GM23338 (cell line): ENCODE measurements at regions not wholly inside any gene's neighbourhood (a gene's known extent, or its start where the extent isn't known, plus 50 kb on each side); places are given as distances from the start of the nearest gene placed in this dataset.
"Not testable (repeated sequence)": the region's sequence is repeated elsewhere in the genome, so short reads cannot be mapped to it uniquely, and the experiment has no call there.

ENCODE experiments used
- ATAC-seq: fragments of 200-7000 bp; cut with Tn5 transposase; 3 replicates; pipeline ENCODE4 v1.9.1; 2020
- DNase-seq: peaks from one replicate; pipeline ENCODE4 v3.0.0-alpha.2; 2015; ENCODE audit warnings: low spot score
- H2AFZ ChIP-seq: fragments of 200-600 bp; sonication (generic); 2 replicates; pipeline ENCODE4 v1.8.0; 2016; ENCODE audit warnings: antibody characterized with exemption, mild to moderate bottlenecking, moderate library complexity
- H3F3A ChIP-seq: fragments of 200-600 bp; sonication (generic); replicated peaks from 2 replicates; pipeline ENCODE4 v1.8.0; 2017; ENCODE audit warnings: antibody characterized with exemption, mixed run types, low read depth
- H3K27ac ChIP-seq: fragments of 200-600 bp; sonication (generic); 2 replicates; pipeline ENCODE4 v1.6.1; 2016; ENCODE audit warnings: low read depth
- H3K27me3 ChIP-seq: fragments of 200-600 bp; sonication (generic); 2 replicates; pipeline ENCODE4 v1.8.0; 2016; ENCODE audit warnings: mild to moderate bottlenecking, mixed run types, moderate library complexity; ENCODE audit not compliant: insufficient read depth
- H3K36me3 ChIP-seq: fragments of 200-600 bp; sonication (generic); 2 replicates; pipeline ENCODE4 v1.8.0; 2016; ENCODE audit warnings: mild to moderate bottlenecking; ENCODE audit not compliant: insufficient read depth
- H3K4me1 ChIP-seq: fragments of 200-600 bp; sonication (generic); 2 replicates; pipeline ENCODE4 v1.8.0; 2016; ENCODE audit warnings: mild to moderate bottlenecking, moderate library complexity; ENCODE audit not compliant: insufficient read depth
- H3K4me2 ChIP-seq: fragments of 200-600 bp; sonication (generic); 2 replicates; pipeline ENCODE4 v1.7.1; 2017; ENCODE audit warnings: mixed run types
- H3K4me3 ChIP-seq: fragments of 200-600 bp; sonication (generic); 2 replicates; pipeline ENCODE4 v1.6.1; 2016; ENCODE audit warnings: mixed run types
- H3K79me2 ChIP-seq: fragments of 200-600 bp; sonication (generic); replicated peaks from 2 replicates; pipeline ENCODE4 v1.8.0; 2017; ENCODE audit warnings: mild to moderate bottlenecking; ENCODE audit not compliant: insufficient read depth
- H3K9me2 ChIP-seq: fragments of 200-600 bp; sonication (generic); 2 replicates; pipeline ENCODE4 v1.8.0; 2017; ENCODE audit not compliant: insufficient read depth
- H4K20me1 ChIP-seq: fragments of 200-600 bp; sonication (generic); replicated peaks from 2 replicates; pipeline ENCODE4 v1.8.0; 2017; ENCODE audit warnings: mild to moderate bottlenecking; ENCODE audit not compliant: insufficient read depth
- H3K27ac Mint-ChIP-seq: 2 replicates; pipeline ENCODE4 v1.8.0; 2020; ENCODE audit warnings: inconsistent platforms, mild to moderate bottlenecking, moderate library complexity, mixed read lengths
- H3K27me3 Mint-ChIP-seq: 3 replicates; pipeline ENCODE4 v1.8.0; 2022; ENCODE audit warnings: low read depth, mild to moderate bottlenecking, moderate library complexity, mixed read lengths, inconsistent platforms; ENCODE audit not compliant: insufficient read depth, poor library complexity
- H3K36me3 Mint-ChIP-seq: 3 replicates; pipeline ENCODE4 v1.8.0; 2021; ENCODE audit warnings: low read depth, mild to moderate bottlenecking, inconsistent platforms, moderate library complexity, mixed read lengths
- H3K4me1 Mint-ChIP-seq: 3 replicates; pipeline ENCODE4 v1.8.0; 2020; ENCODE audit warnings: mild to moderate bottlenecking, inconsistent platforms, mixed read lengths
- H3K4me3 Mint-ChIP-seq: 3 replicates; pipeline ENCODE4 v1.8.0; 2021; ENCODE audit warnings: moderate library complexity, mild to moderate bottlenecking, inconsistent platforms, mixed read lengths
- H3K9me3 Mint-ChIP-seq: 3 replicates; pipeline ENCODE4 v1.8.0; 2020; ENCODE audit warnings: moderate library complexity, mild to moderate bottlenecking, inconsistent platforms, mixed read lengths
- CREB1 ChIP-seq: fragments of 250-450 bp; sonication (Bioruptor Pico); IDR thresholded peaks from 2 replicates; pipeline ENCODE4 v1.5.0; 2020; ENCODE audit warnings: low read depth, mild to moderate bottlenecking, moderate library complexity
- CTCF ChIP-seq, 2 experiments: fragments of 200-600 bp in 1 of 2; sonication (generic) in 1 of 2; conservative IDR thresholded peaks; 2 replicates each; pipeline versions ENCODE4 v1.5.1 to v1.6.1; 2016 to 2017; ENCODE audit warnings: antibody characterized with exemption in 2 of 2, low read depth in 2 of 2, mild to moderate bottlenecking in 2 of 2, moderate library complexity in 1 of 2
- ETS1 ChIP-seq: IDR thresholded peaks from 2 replicates; pipeline ENCODE4 v1.6.1; 2016; ENCODE audit warnings: antibody characterized with exemption
- EZH2 ChIP-seq: fragments of 200-600 bp; sonication (generic); IDR thresholded peaks from one replicate; pipeline ENCODE4 v1.8.0; 2017; ENCODE audit warnings: antibody characterized with exemption, mild to moderate bottlenecking, low read depth; ENCODE audit not compliant: unreplicated experiment
- NANOG ChIP-seq: IDR thresholded peaks from 2 replicates; pipeline ENCODE4 v1.6.1; 2016; ENCODE audit warnings: antibody characterized with exemption, borderline replicate concordance
- REST ChIP-seq: IDR thresholded peaks from one replicate; pipeline ENCODE4 v1.6.1; 2018; ENCODE audit warnings: antibody characterized with exemption; ENCODE audit not compliant: unreplicated experiment

DNA sequence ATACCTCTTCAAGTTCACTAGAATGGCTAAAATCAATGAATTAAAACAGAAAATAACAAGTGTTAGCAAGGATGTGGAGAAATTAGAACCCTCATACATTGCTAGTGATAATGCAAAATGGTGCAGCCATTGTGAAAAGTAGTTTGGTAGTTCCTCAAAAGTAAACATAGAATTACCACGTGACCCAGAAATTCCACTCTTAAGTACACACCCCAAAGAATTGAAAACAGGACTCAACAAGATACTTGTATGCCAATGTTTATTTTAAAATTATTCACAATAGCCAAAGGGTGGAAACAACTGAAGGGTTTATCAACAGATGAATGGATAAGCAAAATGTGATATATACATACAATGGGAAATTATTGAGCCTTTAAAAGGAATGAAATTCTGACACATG is 70.3 kb downstream of the BARX1 start:
- peaks cover 2% of the 10 kb centered on the region; the same call in 1 of the 3 replicates for H3K36me3 Mint-ChIP-seq
- no peaks in the 10 kb centered on the region for H3K27me3 ChIP-seq
- peaks cover 3% of the 10 kb centered on the region for H3K27me3 Mint-ChIP-seq
- ATAC-seq, result no peak
- H3K4me1 Mint-ChIP-seq, result peaks cover 3% of the 10 kb centered on the region; the same call in 1 of the 3 replicates
- H3K4me1 ChIP-seq, result no peaks in the 10 kb centered on the region
- H3K9me3 Mint-ChIP-seq, result peaks cover 5% of the 10 kb centered on the region
- H4K20me1 ChIP-seq, result no peaks in the 10 kb centered on the region
- no peak overlapping the region for H3K4me3 Mint-ChIP-seq
- DNase-seq, result no peak
- no peaks in the 10 kb centered on the region for H3F3A ChIP-seq
- no peak overlapping the region for H3K27ac Mint-ChIP-seq
- H3K4me2 ChIP-seq, result no peak overlapping the region
- no peaks in the 10 kb centered on the region for H3K36me3 ChIP-seq
- no peak for TF ChIP-seq CTCF (conservative IDR thresholded peaks at IDR 0.05; ENCODE audit: low read depth in 2 of 2)
- no peak for TF ChIP-seq NANOG
- no peak for TF ChIP-seq CREB1 (CRISPR knock-in tag)
- no peak for TF ChIP-seq ETS1
- TF ChIP-seq EZH2, result no peak
- H3K27ac ChIP-seq, result no peak overlapping the region
- H2AFZ ChIP-seq, result no peak overlapping the region
- no peaks in the 10 kb centered on the region for H3K79me2 ChIP-seq
- H3K4me3 ChIP-seq, result no peak overlapping the region
- no peaks in the 10 kb centered on the region for H3K9me2 ChIP-seq

DNA sequence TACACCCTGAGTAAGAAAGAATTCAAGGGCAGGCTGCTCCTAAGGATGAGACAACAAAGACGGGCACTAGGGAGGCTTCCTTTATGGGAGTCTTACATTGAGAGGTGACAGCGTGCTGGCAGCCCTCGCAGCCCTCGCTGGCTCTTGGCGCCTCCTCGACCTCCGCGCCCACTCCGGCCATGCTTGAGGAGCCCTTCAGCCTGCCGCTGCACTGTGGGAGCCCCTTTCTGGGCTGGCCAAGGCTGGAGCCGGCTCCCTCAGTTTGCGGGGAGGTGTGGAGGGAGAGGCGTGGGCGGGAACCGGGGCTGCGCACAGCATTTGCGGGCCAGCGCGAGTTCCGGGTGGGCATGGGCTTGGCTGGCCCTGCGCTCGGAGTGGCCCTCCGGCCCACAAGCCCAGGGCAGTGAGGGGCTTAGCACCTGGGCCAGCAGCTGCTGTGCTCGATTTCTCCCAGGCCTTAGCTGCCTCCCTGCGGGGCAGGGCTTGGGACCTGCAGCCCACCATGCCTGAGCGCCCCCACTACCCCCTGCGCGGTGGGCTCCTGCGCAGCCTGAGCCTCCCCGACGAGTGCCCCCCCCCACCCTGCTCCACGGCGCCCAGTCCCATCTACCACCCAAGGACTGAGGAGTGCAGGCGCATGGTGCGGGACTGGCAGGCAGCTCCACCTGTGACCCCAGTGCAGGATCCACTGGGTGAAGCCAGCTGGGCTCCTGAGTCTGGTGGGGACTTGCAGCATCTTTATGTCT is 75.3 kb downstream of the BARX1 start:
- not testable (repeated sequence) for H3K4me3 ChIP-seq, H4K20me1 ChIP-seq, H3K27ac ChIP-seq, H3K9me2 ChIP-seq, H3K27ac Mint-ChIP-seq, H3K79me2 ChIP-seq, H3K4me3 Mint-ChIP-seq, H3K4me2 ChIP-seq, H3K27me3 Mint-ChIP-seq, H3F3A ChIP-seq, H3K36me3 ChIP-seq, H3K27me3 ChIP-seq, DNase-seq, H3K4me1 ChIP-seq, H3K4me1 Mint-ChIP-seq, H2AFZ ChIP-seq, ATAC-seq, H3K36me3 Mint-ChIP-seq
- H3K9me3 Mint-ChIP-seq, result peaks cover 21% of the 10 kb centered on the region

DNA sequence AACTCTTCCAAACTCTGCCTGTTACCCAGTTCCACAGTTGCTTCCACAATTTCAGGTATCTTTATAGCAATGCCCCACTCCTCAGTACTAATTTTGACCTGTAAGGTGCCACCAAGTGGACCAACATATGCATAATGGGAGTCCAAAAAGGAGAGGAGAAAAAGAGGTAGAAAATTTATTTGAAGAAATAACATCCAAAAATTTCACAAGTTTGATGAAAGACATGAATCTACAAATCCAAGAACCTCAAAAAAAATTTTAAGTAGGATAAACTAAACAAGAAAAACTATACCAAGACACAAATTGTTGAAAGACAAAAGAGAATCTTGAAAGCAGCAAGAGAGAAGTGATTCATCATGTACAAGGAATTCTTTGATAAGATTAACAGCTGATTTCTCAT is 79.8 kb downstream of the BARX1 start:
- H3K9me3 Mint-ChIP-seq, result peaks cover 38% of the 10 kb centered on the region
- ATAC-seq (no peak), DNase-seq (no peak)

More for the DNA sequence above, 79.8 kb downstream of the BARX1 start:
- H3K4me1 ChIP-seq, result no peaks in the 10 kb centered on the region
- H3K36me3 Mint-ChIP-seq, result peaks cover 16% of the 10 kb centered on the region
- H3K79me2 ChIP-seq, result no peaks in the 10 kb centered on the region
- no peak overlapping the region for H3K4me2 ChIP-seq
- no peaks in the 10 kb centered on the region for H4K20me1 ChIP-seq
- H3K9me2 ChIP-seq, result no peaks in the 10 kb centered on the region
- no peak overlapping the region for H3K4me3 Mint-ChIP-seq
- no peaks in the 10 kb centered on the region for H3K27me3 ChIP-seq
- no peak for TF ChIP-seq CREB1 (CRISPR knock-in tag)
- TF ChIP-seq REST, result no peak
- peaks cover 2% of the 10 kb centered on the region for H3K27me3 Mint-ChIP-seq
- no peak overlapping the region for H2AFZ ChIP-seq
- H3K27ac Mint-ChIP-seq, result no peak overlapping the region
- no peaks in the 10 kb centered on the region for H3F3A ChIP-seq
- peaks cover 9% of the 10 kb centered on the region; the same call in 1 of the 2 replicates for H3K36me3 ChIP-seq
- no peaks in the 10 kb centered on the region for H3K4me1 Mint-ChIP-seq
- H3K4me3 ChIP-seq, result no peak overlapping the region
- H3K27ac ChIP-seq, result no peak overlapping the region
